ENCODE measurements at regions not wholly inside any gene's neighbourhood (a gene's known extent, or its start where the extent isn't known, plus 50 kb on each side); places are given as distances from the start of the nearest gene placed in this dataset.

DNA sequence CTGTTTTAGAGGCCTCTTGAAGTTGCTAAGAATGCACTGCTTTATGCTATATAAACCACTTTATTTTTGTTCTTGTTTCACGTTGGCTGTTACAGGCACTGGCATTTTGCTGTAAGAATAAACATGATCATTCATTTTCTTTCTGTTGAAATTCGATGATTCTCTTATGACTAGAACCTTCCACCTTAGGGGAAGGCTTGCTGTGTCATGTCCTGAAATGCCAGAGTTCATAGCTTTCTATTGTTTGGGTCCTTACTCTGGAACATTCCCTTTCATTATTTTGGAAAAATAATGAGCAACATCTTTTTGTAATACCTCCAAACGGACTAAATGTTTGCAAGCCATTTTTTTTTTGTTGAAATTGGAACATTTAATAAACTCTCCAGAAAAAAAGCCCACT, 495.1 kb upstream of the POT1 start:
- TF ChIP-seq NFIC (IDR thresholded peaks at IDR 0.05), result no peak
- no peak for TF ChIP-seq NR3C1 (CRISPR knock-in tag; IDR thresholded peaks at IDR 0.05)
- no peak for TF ChIP-seq CTCF (IDR thresholded peaks at IDR 0.05 in 2 of 3, conservative IDR thresholded peaks at IDR 0.05 in 1 of 3; ENCODE audit: insufficient read depth in 2 of 3, low read depth in 1 of 3, low read length in 3 of 3)
- no peak for TF ChIP-seq SP2 (IDR thresholded peaks at IDR 0.05; ENCODE audit: extremely low read depth, low read depth, low read length, poor library complexity, severe bottlenecking)
- no peak for TF ChIP-seq FOXA3 (CRISPR knock-in tag; conservative IDR thresholded peaks at IDR 0.05 in 1 of 2, IDR thresholded peaks at IDR 0.05 in 1 of 2)
- no peak for TF ChIP-seq TCF3 (CRISPR knock-in tag; IDR thresholded peaks at IDR 0.05)
- TF ChIP-seq ZNF780A (CRISPR knock-in tag; IDR thresholded peaks at IDR 0.05), result no peak
